ENCODE measurements at regions not wholly inside any gene's neighbourhood (a gene's known extent, or its start where the extent isn't known, plus 50 kb on each side); places are given as distances from the start of the nearest gene placed in this dataset.

DNA sequence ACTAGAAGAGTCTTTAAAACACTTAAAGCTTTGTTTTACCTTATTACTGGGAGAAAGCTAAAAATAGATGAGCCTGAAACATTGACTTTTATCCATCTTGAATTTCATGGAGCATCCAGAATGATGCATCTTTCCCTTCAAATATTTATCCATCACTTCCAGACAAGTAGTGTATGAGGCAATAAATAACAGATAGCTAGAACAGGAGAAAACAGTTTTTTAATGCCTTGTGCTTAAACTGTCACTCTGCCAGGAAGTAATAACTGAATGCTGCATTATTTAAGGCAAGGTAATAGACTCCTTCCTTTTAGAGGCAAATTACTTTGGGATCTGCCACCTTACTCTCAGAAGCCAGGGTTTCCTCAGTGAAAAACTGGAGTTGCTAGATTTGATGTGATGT, 225.8 kb upstream of the NAALADL2 start:
- no peaks in the 10 kb centered on the region for H3K4me1 Mint-ChIP-seq (ENCODE audit: unreplicated experiment)
- no peaks in the 10 kb centered on the region for H3K27me3 Mint-ChIP-seq (ENCODE audit: unreplicated experiment)
- no peak overlapping the region for H3K4me3 Mint-ChIP-seq (ENCODE audit: unreplicated experiment)
- no peaks in the 10 kb centered on the region for H3K36me3 Mint-ChIP-seq (ENCODE audit: unreplicated experiment)
- TF ChIP-seq CTCF (IDR thresholded peaks at IDR 0.05) = no peak
- no peak overlapping the region for H3K27ac Mint-ChIP-seq (ENCODE audit: unreplicated experiment)
- DNase-seq (ENCODE audit: extremely low spot score, unreplicated experiment) = no peak
- peaks cover 7% of the 10 kb centered on the region for H3K9me3 Mint-ChIP-seq (ENCODE audit: unreplicated experiment)

DNA sequence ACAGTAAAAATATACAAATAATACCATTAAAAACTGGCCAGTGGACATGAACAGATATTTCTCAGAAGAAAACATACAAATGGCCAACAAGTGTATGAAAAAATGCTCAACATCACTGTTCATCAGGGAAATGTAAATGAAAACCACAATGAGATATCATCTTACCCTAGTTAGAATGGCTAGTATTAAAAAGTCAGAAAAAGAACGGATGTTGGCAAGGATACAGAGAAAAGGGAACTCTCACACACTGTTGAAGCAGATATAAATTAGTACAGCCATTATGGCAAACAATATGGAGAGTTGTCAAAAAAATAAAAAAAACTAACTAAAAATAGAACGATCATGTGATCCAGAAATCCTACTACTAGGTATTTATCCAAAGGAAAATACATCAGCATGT, 222.7 kb upstream of the NAALADL2 start:
- Mint-ChIP-seq H3K4me1 (ENCODE audit: unreplicated experiment) (no peaks in the 10 kb centered on the region), H3K27me3 (ENCODE audit: unreplicated experiment) (no peaks in the 10 kb centered on the region), H3K36me3 (ENCODE audit: unreplicated experiment) (no peaks in the 10 kb centered on the region), H3K27ac (ENCODE audit: unreplicated experiment) (no peak overlapping the region), H3K9me3 (ENCODE audit: unreplicated experiment) (peaks cover 7% of the 10 kb centered on the region), H3K4me3 (ENCODE audit: unreplicated experiment) (no peak overlapping the region)
- no peak for TF ChIP-seq CTCF (IDR thresholded peaks at IDR 0.05)
- DNase-seq (ENCODE audit: extremely low spot score, unreplicated experiment) = no peak

- Mint-ChIP-seq H3K4me1 (ENCODE audit: unreplicated experiment) (no peaks in the 10 kb centered on the region), H3K36me3 (ENCODE audit: unreplicated experiment) (no peaks in the 10 kb centered on the region)
These were observed 219.7 kb upstream of the NAALADL2 start for GRCh38 chr3:174639406-174639805.

GRCh38 chr3:174639970-174640369, 219.2 kb upstream of the NAALADL2 start:
- Mint-ChIP-seq H3K27ac (ENCODE audit: unreplicated experiment) (no peak overlapping the region), H3K27me3 (ENCODE audit: unreplicated experiment) (no peaks in the 10 kb centered on the region), H3K4me3 (ENCODE audit: unreplicated experiment) (no peak overlapping the region), H3K9me3 (ENCODE audit: unreplicated experiment) (peaks cover 7% of the 10 kb centered on the region), H3K4me1 (ENCODE audit: unreplicated experiment) (no peaks in the 10 kb centered on the region), H3K36me3 (ENCODE audit: unreplicated experiment) (no peaks in the 10 kb centered on the region)
- DNase-seq (ENCODE audit: extremely low spot score, unreplicated experiment) = no peak
- no peak for TF ChIP-seq CTCF (IDR thresholded peaks at IDR 0.05)

More at GRCh38 chr3:174639406-174639805, 219.7 kb upstream of the NAALADL2 start:
- no peak for TF ChIP-seq CTCF (IDR thresholded peaks at IDR 0.05)
- Mint-ChIP-seq H3K27me3 (ENCODE audit: unreplicated experiment) (no peaks in the 10 kb centered on the region), H3K9me3 (ENCODE audit: unreplicated experiment) (peaks cover 7% of the 10 kb centered on the region), H3K27ac (ENCODE audit: unreplicated experiment) (no peak overlapping the region), H3K4me3 (ENCODE audit: unreplicated experiment) (no peak overlapping the region)
- DNase-seq (ENCODE audit: extremely low spot score, unreplicated experiment) = no peak

DNA sequence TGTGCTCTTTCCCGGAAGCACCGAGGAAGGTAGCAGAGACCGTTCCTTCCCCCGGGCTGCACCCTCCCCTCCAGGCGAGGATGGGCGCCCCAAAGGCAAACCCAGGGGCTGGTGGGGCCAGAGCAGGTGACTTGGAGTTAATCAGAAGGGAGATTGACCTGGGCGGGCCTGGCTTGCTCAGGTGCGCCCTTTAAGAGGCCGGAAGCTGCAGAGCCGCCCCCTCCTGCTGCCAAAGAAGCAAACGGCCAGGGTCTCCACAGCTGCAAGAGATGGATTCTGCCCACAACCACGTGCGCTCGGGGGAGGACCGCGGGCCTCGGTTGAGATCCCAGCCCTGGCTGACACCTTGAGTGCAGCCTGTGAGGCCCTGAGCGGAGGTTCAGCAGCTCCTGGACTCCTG, 218.2 kb upstream of the NAALADL2 start:
- H3K36me3 Mint-ChIP-seq (ENCODE audit: unreplicated experiment) = no peaks in the 10 kb centered on the region
- H3K27ac Mint-ChIP-seq (ENCODE audit: unreplicated experiment) = no peak overlapping the region

More for the DNA sequence above, 218.2 kb upstream of the NAALADL2 start:
- Mint-ChIP-seq H3K4me1 (ENCODE audit: unreplicated experiment) (no peaks in the 10 kb centered on the region), H3K27me3 (ENCODE audit: unreplicated experiment) (no peaks in the 10 kb centered on the region), H3K9me3 (ENCODE audit: unreplicated experiment) (peaks cover 6% of the 10 kb centered on the region), H3K4me3 (ENCODE audit: unreplicated experiment) (no peak overlapping the region)
- DNase-seq (ENCODE audit: extremely low spot score, unreplicated experiment) = no peak
- TF ChIP-seq CTCF (IDR thresholded peaks at IDR 0.05) = no peak
